ENCODE measurements at regions not wholly inside any gene's neighbourhood (a gene's known extent, or its start where the extent isn't known, plus 50 kb on each side); places are given as distances from the start of the nearest gene placed in this dataset.

DNA sequence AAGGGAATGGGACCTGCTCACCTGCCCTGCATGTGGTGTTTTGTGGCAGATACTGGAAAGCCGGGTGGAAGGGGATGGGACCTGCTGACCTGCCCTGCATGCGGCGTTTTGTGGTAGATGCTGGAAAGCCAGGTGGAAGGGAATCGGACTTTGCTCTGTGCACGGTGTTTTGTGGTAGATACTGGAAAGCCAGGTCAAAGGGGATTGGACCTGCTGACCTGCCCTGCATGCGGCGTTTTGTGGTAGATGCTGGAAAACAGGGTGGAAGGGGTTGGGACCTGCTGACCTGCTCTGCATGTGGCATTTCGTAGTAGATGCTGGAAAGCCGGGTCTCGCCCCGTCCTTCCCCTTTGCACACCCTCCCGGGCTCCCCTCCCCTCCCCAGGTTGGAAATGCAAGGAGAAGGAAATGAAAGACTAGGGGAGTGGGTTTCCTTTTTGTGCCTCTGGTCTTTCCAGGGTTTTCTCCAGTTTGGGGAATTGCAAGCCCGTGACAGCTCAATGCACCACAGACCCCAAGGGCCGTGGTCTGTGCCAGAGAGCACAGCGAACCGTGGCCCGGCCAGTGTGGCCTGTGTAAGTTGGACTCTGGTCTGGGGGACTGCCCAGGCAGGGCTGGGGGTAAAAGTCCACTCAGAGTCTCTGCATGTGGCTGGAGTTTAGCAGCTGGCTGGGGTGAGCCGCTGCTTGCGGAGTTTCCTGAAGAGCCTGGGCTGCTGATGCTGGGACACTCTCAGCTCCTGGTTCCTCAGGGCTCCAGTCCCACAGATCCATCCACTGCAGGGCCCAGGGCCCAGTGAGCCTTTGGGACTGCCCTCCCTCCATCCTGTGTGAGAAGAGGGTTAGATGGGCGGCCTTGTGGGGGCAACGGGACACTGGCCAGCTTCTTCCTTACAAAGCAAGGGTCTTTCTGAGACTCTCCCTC lies 105.5 kb downstream of the CRYAA start:
- DNase-seq (ENCODE audit: low read depth): no peak

DNA sequence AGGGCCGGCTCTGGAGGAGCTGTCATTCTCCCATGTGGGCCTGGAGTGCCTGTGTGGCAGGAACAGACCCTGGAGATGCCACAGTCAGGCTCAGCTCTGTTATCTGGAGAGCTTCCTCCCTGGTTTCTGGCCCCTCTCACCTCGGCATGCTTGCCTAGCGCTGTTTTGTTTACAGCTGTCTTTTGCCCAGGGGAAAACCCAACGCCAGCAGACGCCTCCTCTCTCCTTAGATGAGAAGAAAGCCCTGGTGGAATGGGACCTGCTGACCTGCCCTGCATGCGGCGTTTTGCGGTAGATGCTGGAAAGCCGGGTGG lies 104.9 kb downstream of the CRYAA start:
- DNase-seq (ENCODE audit: low read depth): no peak

DNA sequence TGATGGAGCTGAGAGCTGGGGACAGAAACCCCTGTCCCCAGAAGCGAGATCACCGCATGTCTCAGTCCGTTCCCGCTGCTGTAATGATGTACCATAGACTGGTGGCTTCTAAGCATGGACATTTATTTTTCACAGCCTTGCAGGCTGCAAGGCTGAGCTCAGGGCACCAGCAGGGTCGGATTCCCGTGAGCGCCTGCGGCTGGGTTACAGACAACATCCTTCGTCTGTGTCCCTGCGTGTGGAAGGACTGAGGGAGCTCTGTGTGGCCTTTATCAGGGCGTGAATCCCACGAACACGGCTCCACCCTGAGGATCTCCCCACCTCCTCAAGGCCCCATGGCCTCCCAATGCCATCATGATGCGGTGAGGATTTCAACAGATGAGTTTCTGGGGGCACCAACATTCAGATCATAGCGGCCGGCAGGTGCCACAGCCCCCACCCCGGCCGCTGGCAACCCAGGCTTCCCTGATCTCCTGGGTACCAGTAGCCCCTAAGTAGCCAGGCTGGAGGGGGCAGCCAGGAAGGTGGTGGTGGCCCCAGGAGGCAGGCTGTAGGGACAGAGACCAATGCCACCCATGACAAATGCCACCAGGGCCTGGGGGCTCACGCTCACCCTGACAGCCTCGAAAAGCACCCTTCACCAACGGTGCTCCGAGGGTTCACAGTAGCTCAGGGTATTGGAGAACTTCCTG lies 104.4 kb downstream of the CRYAA start:
- DNase-seq (ENCODE audit: low read depth): no peak

DNA sequence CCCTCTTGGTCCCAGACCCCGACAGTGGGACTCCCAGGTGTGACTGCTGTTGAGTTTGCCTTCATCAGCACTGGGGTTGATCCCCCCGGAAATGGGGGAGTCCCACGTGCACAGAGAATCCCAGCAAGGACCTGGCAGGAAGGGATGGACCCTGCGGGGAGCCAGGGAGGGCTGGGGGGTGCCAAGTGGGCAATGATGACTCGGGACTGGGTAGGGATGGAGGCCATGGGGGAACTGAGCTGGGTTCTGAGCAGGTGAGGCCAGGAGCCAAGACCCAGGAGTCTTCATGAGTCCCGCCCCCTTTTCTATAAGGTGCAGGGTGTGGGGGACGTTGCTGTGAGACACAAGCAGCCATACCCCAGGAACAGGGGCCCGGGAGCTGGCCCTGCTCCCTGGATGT lies 103.8 kb downstream of the CRYAA start:
- DNase-seq (ENCODE audit: low read depth): no peak

- DNase-seq (ENCODE audit: low read depth): no peak
Observed at GRCh38 chr21:43271452-43272020, 102.7 kb downstream of the CRYAA start.

- DNase-seq (ENCODE audit: low read depth): no peak
Observed at GRCh38 chr21:43270800-43271301, 102.0 kb downstream of the CRYAA start.

DNA sequence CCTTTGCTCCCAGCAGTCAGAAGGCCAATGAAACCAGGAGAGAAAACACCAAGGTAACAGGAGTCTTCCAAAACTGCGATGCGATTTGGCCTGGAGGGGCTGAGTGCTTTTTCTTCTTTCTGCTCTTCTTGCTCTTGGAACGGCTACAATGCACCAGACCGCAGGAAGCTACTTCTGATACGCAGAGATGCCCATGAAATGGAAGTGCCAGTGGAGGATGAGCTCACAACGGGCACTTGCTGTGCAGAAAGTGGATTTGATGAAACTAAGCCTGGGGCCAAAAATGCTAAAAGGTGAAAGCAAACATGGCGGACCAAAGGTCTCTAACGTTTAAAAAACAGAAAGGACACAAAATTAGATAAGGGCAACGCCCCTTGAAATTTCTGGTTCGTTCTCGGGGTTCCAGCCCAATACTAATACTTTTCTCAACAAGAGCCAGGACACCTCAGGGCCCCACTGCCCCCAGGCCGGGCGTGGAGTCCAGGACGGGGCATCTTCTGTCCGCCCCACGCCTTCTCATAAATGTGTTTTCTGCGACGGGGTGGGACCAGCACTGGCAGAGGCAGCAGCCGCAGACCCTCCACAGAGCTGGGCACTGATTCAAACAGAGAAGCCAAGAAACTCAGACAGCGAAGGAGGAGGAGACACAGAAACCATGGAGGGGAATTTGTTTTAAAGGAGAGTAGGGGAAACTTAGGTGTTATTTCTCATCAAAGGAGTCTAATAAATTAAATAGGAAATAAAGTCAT lies 101.3 kb downstream of the CRYAA start:
- no peak for DNase-seq (ENCODE audit: low read depth)

- DNase-seq (ENCODE audit: low read depth): no peak
Observed at GRCh38 chr21:43269440-43269839, 100.6 kb downstream of the CRYAA start.

GRCh38 chr21:43268804-43269186 lies 100.0 kb downstream of the CRYAA start:
- DNase-seq (ENCODE audit: low read depth): no peak

DNA sequence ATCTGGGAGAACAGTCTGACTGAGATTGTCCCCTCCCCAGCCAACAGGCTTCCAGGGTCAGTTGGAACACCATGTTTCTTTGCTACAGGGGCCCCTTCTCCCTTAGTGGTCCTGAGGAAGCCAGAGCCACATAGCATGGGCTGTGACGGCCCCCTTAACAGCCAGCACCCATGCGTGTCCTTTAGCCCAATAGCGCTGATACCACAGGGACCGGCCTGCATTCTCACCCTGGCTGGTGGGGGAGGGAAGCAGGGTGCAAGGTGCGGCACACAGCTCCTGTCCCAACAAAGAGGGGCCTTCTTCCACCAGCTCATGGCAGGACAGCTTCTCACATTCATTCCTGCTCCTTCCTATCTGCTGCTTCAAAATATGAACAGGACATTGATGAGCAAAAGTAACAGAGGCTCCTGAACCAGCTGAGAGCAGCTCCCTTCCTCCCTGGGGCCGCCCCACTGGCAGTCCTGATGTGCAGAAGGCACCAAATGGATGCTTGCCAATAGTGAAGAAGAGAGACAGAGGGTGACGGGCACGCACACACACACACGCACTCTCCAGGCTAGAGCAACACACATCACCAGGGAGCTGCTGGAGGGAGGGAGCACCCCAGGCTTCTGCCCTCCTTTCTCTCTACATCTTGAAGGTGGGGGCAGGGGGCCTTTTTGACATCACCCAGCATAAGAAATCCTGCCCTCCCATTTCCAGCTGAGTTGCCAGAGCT lies 99.4 kb downstream of the CRYAA start:
- DNase-seq (ENCODE audit: low read depth): no peak

DNA sequence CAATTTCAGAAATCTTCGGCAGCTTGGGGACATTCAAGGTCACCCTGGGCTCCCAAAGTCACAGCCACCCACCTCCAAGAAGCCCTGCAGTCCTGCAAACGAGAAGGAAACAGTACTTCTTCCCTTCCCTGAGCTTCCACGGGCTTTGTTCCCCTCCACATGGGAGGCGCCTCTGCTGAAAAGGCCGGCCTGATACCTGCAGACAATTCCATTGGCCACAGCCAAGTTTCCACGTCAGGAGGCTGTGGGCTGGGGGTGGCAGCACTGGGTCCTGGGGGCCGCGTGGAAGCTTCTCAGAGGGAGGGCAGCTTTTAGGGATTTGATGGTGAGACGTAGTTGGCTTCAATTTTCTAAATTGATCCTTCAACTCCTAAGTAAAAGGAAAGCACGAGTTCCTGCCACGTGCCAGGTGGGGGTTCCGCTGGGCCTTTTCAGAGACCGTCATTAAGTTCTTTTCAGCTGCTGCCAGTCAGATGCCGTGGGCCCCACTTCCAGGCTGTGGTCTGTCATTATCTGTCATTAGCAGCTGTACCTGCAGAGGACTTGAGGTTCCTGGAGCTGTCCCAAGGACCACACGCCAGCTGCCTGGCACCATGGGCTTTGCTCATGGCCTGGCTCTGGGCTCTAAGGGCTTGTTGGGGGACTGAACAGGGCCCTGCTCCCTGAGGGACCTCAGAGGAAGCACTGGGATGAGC lies 98.7 kb downstream of the CRYAA start:
- no peak for DNase-seq (ENCODE audit: low read depth)

- DNase-seq (ENCODE audit: low read depth): no peak
Observed at GRCh38 chr21:43266534-43266933, 97.7 kb downstream of the CRYAA start.

GRCh38 chr21:43262427-43262826 lies 93.6 kb downstream of the CRYAA start:
- DNase-seq (ENCODE audit: low read depth): no peak
